ENCODE measurements at regions not wholly inside any gene's neighbourhood (a gene's known extent, or its start where the extent isn't known, plus 50 kb on each side); places are given as distances from the start of the nearest gene placed in this dataset.

DNA sequence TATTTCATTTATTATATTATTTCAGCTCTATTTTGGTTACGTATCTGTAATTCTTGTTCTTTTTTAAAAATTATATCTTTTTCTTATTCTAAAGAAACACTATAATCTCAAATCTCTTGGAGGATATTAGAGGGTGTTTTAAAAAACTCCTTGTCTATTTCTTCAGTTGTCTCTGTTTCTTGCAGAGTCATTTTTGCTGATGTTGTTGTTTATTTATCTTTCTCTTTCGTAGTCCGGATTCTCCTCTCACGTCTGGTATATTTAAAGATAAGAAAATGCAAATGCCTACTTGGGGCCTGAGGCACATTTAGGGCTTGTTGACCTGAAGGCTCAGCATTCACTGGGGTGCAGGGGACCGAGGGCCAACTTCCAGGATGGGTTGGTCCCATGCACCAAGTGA is 181.2 kb upstream of the CTBP2 start:
- intact Hi-C loops (cut with DNase I; ENCODE audit: low total_unique reads) = no loop called here
- DNase-seq = no peak
- TF ChIP-seq POLR2AphosphoS5 (IDR thresholded peaks at IDR 0.05) = no peak
- no peak for TF ChIP-seq POLR2A (IDR thresholded peaks at IDR 0.05)

DNA sequence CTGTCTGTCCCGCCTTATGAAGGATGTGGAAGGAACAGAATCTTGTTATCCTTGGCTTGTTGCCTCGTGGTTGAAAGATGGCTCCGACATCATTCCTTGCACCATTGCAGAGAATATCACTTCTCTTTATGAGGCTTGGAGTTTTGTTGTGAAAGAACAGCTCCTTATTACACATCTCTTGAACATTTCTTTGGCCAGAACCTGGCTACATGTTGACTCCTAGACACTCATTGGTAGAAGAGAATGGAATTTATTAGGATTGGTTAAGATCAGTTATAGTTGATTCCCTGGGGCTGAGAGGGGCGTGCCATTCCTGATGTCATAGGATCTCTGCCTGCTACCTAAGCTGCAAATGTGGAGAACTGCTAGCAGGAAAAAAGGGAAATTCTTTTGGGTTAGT is 180.5 kb upstream of the CTBP2 start:
- 63 to 83% (median 74%) methylated on average over 4 of the region's 4 CpGs for WGBS, 5 donors
- Histone ChIP-seq H3K27me3 (replicated peaks in 1 of 7) (peaks cover 0 to 12% (median 0%) of the 10 kb centered on the region in 7 donors), H3K9me3 (peaks cover 0 to 14% (median 3%) of the 10 kb centered on the region in 8 donors), H3K4me3 (no peak overlapping the region), H3K4me1 (no peaks in the 10 kb centered on the region), H3K27ac (no peak overlapping the region), H3K36me3 (no peaks in the 10 kb centered on the region)
- TF ChIP-seq POLR2AphosphoS5 (IDR thresholded peaks at IDR 0.05) (no peak), POLR2A (IDR thresholded peaks at IDR 0.05) (no peak)
- TF ChIP-seq, protein P1, sequence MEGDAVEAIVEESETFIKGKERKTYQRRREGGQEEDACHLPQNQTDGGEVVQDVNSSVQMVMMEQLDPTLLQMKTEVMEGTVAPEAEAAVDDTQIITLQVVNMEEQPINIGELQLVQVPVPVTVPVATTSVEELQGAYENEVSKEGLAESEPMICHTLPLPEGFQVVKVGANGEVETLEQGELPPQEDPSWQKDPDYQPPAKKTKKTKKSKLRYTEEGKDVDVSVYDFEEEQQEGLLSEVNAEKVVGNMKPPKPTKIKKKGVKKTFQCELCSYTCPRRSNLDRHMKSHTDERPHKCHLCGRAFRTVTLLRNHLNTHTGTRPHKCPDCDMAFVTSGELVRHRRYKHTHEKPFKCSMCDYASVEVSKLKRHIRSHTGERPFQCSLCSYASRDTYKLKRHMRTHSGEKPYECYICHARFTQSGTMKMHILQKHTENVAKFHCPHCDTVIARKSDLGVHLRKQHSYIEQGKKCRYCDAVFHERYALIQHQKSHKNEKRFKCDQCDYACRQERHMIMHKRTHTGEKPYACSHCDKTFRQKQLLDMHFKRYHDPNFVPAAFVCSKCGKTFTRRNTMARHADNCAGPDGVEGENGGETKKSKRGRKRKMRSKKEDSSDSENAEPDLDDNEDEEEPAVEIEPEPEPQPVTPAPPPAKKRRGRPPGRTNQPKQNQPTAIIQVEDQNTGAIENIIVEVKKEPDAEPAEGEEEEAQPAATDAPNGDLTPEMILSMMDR (IDR thresholded peaks at IDR 0.05 in 8 of 11, conservative IDR thresholded peaks at IDR 0.05 in 3 of 11) = no peak
- no peak for DNase-seq
- intact Hi-C loops (cut with DNase I; ENCODE audit: low total_unique reads) = no loop called here

More for the DNA sequence above, 181.2 kb upstream of the CTBP2 start:
- Histone ChIP-seq H3K27ac (no peak overlapping the region), H3K4me1 (no peaks in the 10 kb centered on the region), H3K4me3 (no peak overlapping the region), H3K36me3 (no peaks in the 10 kb centered on the region), H3K27me3 (replicated peaks in 1 of 7) (peaks cover 0 to 12% (median 0%) of the 10 kb centered on the region in 7 donors), H3K9me3 (peaks cover 0 to 14% (median 3%) of the 10 kb centered on the region in 8 donors)
- WGBS, 5 donors = 64 to 86% (median 80%) methylated on average over 5 of the region's 5 CpGs

DNA sequence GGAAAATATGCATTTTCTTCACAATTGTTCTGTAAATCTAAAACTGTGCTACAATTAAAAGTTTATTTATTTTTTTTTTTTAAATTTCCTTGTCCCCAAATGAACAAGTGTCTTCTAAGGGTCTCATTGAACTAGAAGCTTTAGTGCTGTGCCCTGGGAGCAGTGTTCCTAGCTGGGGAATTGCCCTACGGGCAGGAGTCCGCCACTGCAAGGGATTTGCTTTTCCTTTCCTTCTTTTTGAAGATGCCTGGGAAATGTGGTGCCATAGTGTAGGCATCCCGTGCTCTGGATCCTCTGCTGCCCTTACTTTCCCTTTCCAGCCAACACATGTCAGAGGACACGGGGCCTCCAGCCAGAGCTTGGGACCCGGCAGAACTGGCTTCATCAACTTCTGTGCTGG is 177.1 kb upstream of the CTBP2 start:
- Histone ChIP-seq H3K27ac (no peak overlapping the region), H3K36me3 (no peaks in the 10 kb centered on the region), H3K4me3 (no peak overlapping the region), H3K4me1 (no peaks in the 10 kb centered on the region), H3K9me3 (peaks cover 0 to 14% (median 3%) of the 10 kb centered on the region in 8 donors), H3K27me3 (replicated peaks in 1 of 7) (peaks cover 0 to 14% (median 0%) of the 10 kb centered on the region in 7 donors)
- DNase-seq = no peak
- WGBS, 5 donors = 77 to 85% (median 83%) methylated on average over 5 of the region's 5 CpGs
- intact Hi-C loops (cut with DNase I; ENCODE audit: low total_unique reads) = loop anchor here (10.0 kb wide), 1 partner anchor 173 kb away; the partner anchor contains the start of gene CTBP2
- TF ChIP-seq POLR2AphosphoS5 (IDR thresholded peaks at IDR 0.05) = no peak
- no peak for TF ChIP-seq POLR2A (IDR thresholded peaks at IDR 0.05)
- TF ChIP-seq, protein P1 (IDR thresholded peaks at IDR 0.05 in 8 of 11, conservative IDR thresholded peaks at IDR 0.05 in 3 of 11) = no peak

DNA sequence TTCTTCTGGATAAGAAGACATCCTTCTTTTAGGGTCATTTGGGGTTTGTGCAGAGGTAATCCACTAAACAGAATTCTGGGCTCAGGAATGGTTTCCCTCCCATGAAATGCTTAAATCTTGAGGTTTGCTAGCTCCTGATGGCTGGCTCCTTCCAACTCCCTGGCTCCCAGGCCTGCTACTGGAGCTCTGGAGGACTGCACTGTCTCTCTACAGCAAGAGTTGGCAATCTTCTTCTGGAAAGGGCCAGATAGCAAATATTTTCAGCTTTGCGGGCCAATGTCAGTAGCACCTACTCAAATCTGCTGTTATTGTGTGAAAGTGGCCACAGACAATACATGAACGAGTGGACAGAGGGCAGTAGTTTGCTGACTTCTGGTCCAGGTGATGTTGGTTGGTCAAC is 174.2 kb upstream of the CTBP2 start:
- intact Hi-C loops (cut with DNase I; ENCODE audit: low total_unique reads) = loop anchor here (10.0 kb wide), 1 partner anchor 170 kb away; the partner anchor contains the start of gene CTBP2
- TF ChIP-seq, protein P1 (IDR thresholded peaks at IDR 0.05 in 8 of 11, conservative IDR thresholded peaks at IDR 0.05 in 3 of 11) = no peak
- no peak for TF ChIP-seq POLR2A (IDR thresholded peaks at IDR 0.05)
- no peak for TF ChIP-seq POLR2AphosphoS5 (IDR thresholded peaks at IDR 0.05)

More for the DNA sequence above, 174.2 kb upstream of the CTBP2 start:
- Histone ChIP-seq H3K4me3 (no peak overlapping the region), H3K27me3 (replicated peaks in 1 of 7) (peaks cover 0 to 9% (median 0%) of the 10 kb centered on the region in 7 donors), H3K9me3 (no peaks in the 10 kb centered on the region), H3K4me1 (no peaks in the 10 kb centered on the region), H3K27ac (no peak overlapping the region), H3K36me3 (no peaks in the 10 kb centered on the region)
- no peak for DNase-seq
- WGBS, 5 donors = 76 to 91% (median 78%) methylated on average over 2 of the region's 2 CpGs
